RKO (cell line): ENCODE measurements at regions not wholly inside any gene's neighbourhood (a gene's known extent, or its start where the extent isn't known, plus 50 kb on each side); places are given as distances from the start of the nearest gene placed in this dataset.

Experiments used
- DNase-seq: peaks from one replicate; pipeline ENCODE4 v3.0.0-alpha.2; 2016; ENCODE audit warnings: low spot score

GRCh38 chr4:11525085-11525484 lies 96.4 kb upstream of the HS3ST1 start:
- DNase-seq, result no peak

DNA sequence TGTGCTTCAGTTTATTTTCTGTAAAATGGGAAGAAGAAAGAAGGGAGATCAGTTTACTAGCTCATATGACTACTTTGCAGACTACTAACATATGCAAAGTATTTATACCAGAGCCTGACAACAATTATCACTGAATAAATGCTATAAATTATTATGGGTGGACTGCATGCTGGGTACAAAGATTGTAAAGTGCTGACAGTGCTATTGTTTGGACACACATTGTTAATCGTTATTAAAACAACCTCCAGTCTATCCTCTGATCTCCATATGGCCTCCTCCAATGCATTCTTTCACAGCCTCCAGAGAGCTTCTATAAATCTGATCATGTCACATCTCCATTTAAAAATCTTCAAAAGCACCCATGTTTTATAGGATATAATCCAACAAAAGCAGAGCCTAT lies 90.1 kb upstream of the HS3ST1 start:
- DNase-seq, result no peak

GRCh38 chr4:11514779-11515419 lies 86.2 kb upstream of the HS3ST1 start:
- DNase-seq, result no peak

GRCh38 chr4:11514003-11514402 lies 85.3 kb upstream of the HS3ST1 start:
- DNase-seq, result no peak

DNA sequence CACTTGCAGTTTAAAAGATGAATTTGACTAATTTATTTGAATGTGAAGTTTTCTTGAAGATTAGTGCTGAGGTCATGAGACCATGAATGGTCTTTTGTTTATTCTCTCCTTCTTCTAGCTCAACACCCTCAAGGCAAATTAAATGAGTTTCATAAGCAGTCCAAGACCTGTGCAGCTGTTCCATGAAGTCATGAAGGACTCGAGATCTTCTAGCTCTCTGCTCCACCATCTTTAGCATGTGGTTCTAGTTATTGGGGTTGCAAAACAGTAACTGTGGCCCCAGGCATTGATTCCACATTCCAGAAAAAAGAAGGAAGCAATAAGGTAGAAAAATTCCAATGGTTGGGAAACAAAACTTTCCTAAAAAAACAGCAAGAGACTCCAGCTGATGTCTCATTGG lies 84.2 kb upstream of the HS3ST1 start:
- no peak for DNase-seq

- DNase-seq, result no peak
Measured at GRCh38 chr4:11511321-11511720, 82.6 kb upstream of the HS3ST1 start.

DNA sequence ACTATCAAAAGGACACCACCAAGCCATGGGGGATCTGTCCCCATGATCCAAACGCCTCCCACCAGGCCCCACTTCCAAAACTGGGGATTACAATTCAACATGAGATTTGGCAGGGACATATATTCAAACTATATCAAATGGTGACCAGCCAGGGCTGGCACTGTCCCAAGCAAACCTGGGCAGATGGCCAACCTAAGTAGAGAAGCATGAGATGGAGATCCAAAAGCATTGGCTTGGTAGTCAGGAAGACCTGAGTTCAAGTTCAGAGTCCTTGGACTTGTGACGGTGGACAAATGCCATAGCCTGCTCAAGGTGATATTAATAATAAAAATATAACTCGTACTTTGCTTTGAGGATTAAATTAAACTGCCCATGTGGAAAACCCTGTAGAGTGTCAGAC lies 79.2 kb upstream of the HS3ST1 start:
- DNase-seq, result no peak

DNA sequence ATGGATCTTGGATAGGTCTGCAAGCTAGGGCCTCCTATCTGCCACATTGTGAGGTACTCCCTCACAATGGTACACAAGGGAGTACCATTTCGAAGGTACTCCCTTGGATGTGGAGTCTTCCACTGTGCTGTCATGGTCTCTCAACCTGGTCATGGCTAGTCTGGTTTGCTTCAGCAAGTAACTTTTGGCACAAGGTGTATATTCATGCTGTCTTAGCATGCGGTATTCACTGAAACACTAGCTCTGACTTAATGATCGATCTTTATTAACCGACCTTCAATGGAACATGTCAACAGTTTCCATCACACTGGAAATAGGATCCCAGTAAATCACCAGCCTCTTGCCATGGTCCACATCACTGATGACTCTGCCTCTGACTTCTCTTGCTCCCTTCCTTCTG lies 77.5 kb upstream of the HS3ST1 start:
- no peak for DNase-seq

DNA sequence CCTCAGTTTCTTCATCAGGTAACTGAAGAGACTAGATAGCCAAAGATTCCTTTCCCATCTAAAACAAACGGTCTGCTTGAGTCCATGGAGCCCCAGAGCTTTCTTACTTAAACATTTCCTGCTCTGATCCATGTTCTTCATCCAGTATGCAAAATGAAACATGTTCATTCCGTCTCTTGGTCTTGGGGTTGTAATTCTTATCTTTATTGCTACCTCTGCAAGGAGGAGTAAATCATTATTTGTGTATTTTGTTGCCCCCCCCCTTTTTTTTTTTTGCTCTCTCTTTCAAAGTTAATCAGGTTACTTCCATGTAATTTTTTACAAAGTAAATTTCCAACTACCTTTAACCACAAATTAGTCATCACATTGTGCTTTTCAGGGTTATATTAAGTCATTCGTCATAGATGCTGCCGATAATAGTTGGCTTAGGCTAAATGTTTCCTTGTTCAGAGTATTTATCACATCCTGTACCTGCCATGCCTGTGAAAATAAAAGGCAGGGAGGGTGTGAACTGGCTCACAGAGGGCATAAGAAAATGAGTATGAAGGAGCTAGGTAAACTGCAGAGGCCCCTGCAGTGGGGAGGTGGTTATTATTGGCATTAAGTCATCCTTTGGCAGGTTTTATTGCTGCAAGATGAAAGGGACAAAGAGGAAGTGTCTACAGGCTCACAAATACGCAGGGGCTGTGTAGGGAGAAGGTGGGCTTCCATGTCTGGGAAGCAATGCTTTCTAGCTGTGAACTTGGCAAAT lies 76.7 kb upstream of the HS3ST1 start:
- no peak for DNase-seq

GRCh38 chr4:11503166-11503565 lies 74.5 kb upstream of the HS3ST1 start:
- DNase-seq, result no peak

DNA sequence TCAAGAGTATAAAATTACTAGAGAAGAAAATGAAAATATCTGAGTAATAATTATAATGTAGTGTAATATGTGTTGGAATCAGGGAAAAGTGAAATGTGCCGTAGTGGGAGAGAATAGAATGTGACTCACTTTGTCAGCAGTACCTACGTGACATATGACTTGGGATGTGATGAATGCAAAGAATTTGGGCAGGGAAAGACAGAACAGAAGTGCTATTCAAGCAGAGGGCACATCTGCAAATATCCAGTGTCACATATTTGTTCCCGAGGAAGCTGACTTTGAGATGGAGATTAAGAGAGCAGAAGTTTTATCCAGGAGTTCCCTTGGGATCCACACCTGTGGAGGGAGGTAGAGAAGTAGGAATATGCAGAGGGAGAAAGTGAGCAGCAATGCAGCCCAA lies 69.3 kb upstream of the HS3ST1 start:
- DNase-seq, result no peak

DNA sequence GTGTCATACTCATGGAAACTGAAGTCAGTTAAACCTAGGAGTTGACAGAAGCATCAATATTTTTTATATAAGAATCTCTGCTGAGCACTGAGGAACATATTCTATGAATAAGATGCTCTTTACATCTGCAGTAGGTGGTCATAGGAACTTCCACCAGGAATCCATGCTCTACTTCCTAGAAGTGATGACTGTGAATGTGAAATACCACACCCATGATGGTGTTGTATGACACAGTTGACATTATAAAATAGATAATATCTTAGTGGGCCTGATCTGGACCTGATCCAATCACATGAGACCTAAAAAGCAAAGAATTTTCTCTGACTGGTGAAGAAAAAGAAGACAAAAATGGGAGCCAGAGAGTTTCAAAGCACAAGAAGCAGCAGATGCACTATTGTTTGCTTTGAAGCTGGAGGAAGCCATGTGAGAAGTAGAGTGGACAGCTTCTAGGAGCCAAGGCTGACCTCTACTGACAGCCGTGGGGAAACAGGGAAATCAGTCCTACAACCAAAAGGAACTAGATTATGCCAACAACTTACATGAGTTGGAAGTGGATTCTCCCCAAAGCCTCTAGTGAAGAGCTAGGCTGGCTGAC lies 68.6 kb upstream of the HS3ST1 start:
- DNase-seq, result no peak

DNA sequence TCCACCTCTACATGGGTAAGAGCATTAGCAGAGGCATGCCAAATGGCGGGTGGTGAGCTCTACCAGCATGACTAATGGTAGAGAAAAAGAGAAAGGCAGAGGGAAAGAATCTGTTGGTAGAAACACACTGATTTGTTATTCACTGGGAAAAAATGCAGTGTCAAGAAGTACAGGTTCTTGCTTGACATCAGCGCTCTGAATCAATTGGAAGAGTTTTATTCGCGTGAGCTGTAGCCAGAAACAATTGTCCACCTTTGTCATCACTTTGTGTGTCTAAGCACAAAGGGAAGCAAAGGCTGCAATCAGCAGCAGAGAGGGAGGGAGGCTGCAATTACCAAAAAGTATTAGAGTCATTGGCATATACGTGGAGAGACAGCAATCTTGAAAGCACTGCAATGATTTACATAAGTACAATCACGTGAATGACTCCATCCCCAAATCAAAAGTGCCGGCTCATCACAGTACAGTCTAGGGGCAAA lies 67.7 kb upstream of the HS3ST1 start:
- no peak for DNase-seq

DNA sequence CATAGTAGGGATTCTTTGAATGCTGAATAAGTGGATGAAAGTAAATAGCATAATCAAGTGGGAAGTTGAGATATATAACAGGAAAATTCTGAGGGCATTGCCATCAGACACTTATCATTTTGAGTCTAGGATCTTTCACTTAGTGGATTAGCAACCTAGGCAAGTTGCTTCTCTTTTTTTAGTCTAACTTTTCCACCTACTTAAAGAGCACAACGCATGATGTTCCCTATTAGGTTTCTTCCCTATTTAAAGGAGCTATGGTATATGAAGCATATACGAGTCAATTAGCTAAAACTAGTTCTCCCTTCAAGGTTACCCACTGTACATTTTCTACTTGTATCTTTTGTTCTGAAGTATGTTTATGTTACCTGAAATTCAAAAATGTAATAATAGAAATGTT lies 67.1 kb upstream of the HS3ST1 start:
- no peak for DNase-seq

DNA sequence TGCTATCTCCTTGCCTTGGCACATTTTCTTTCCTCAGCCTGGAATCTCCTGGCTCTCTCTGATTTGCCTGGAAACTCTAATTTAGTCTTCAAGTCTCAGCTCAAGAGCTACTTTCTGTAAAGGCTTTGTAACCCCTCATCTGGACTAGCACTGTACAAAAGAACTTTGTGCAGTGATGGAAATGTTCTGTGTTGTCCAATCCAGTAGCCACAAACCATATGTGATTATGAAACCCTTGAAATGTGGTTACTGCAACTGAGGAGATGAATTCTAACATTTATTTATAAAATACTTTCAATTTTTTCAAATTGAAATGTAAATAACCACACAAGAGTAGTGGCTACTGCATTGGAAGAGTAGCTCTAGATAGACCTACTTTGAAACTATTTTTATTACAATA lies 66.6 kb upstream of the HS3ST1 start:
- DNase-seq, result no peak

GRCh38 chr4:11494232-11494631 lies 65.5 kb upstream of the HS3ST1 start:
- no peak for DNase-seq

DNA sequence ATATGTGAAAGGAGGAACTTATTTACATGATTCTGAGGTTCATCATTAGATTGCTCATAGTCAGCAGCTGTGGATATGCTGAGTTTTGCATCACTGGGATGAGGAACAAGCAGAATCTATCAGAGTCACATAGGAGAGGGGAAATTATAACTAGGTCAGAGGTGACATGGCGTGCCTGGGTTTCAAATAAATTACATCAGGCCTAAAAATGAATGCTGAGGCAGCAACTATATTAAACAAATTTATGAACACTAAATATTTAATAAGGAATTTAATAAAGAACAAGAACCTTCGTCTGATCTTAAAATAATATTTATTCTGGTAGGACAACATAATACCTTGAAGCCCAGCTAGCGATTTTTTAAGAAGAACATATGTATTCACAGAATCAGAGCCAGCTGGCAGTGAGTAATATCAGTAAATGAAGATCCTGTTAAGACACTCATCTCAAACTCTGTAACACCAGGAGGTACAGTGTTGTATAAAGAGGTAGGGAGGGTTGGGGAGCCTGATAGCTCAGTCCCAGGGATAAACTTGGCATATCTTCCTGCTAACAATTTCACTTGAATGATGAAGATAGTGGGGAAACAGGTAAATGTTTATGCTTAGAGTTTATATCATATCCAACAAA lies 60.9 kb upstream of the HS3ST1 start:
- no peak for DNase-seq

GRCh38 chr4:11488657-11489452 lies 60.2 kb upstream of the HS3ST1 start:
- no peak for DNase-seq

- no peak for DNase-seq
Measured at GRCh38 chr4:11487868-11488544, 59.3 kb upstream of the HS3ST1 start.

- no peak for DNase-seq
Measured at GRCh38 chr4:11487139-11487538, 58.4 kb upstream of the HS3ST1 start.

GRCh38 chr4:11485926-11486325 lies 57.2 kb upstream of the HS3ST1 start:
- DNase-seq, result no peak

DNA sequence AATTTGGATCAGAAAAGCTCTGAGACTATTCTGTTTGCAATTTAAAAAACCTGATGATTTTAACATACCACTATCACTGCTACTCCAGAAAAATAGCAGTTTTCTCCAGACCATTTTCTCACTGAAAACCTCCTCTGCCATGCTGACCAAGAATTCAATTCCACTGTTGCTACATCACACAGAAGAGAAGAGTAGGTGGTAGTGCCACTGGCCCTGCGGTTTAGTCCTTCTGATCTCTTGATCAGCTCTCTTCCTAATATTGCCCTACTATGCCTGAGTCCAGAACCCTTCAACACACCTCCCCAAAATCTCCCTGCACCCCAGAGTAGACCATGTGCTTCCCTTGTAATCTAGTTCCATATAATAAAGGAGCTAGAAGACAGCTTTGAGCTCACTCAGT lies 55.8 kb upstream of the HS3ST1 start:
- no peak for DNase-seq
